DND-41 (cell line): ENCODE measurements at regions not wholly inside any gene's neighbourhood (a gene's known extent, or its start where the extent isn't known, plus 50 kb on each side); places are given as distances from the start of the nearest gene placed in this dataset.

ENCODE experiments used
- ATAC-seq: fragments of 200-7000 bp; cut with Tn5 transposase; 3 replicates; pipeline ENCODE4 v1.9.1; 2021; ENCODE audit warnings: low read depth; ENCODE audit not compliant: insufficient read depth
- DNase-seq: peaks from one replicate; pipeline ENCODE4 v3.0.0-alpha.2; 2020
- H2AFZ ChIP-seq: 2 replicates; pipeline ENCODE4 v1.6.0; 2012; ENCODE audit warnings: low read depth, low read length
- H3K27ac ChIP-seq: 2 replicates; pipeline ENCODE4 v1.5.1; 2012; ENCODE audit warnings: low read length, inconsistent platforms
- H3K27me3 ChIP-seq: fragments of 200-600 bp; sonication (generic); 2 replicates; pipeline ENCODE4 v1.6.0; 2012; ENCODE audit warnings: low read length, mild to moderate bottlenecking, inconsistent platforms; ENCODE audit not compliant: insufficient read depth, poor library complexity
- H3K36me3 ChIP-seq: 2 replicates; pipeline ENCODE4 v1.5.1; 2012; ENCODE audit warnings: low read length, inconsistent platforms; ENCODE audit not compliant: insufficient read depth
- H3K4me1 ChIP-seq: 2 replicates; pipeline ENCODE4 v1.5.1; 2012; ENCODE audit warnings: mild to moderate bottlenecking, low read length; ENCODE audit not compliant: insufficient read depth
- H3K4me2 ChIP-seq: 2 replicates; pipeline ENCODE4 v1.6.0; 2012; ENCODE audit warnings: mild to moderate bottlenecking, moderate library complexity, low read length, inconsistent platforms; ENCODE audit not compliant: insufficient read depth
- H3K4me3 ChIP-seq, 2 experiments: fragments of 200-600 bp in 1 of 2; shearing (Covaris generic) in 1 of 2; 2 replicates each; pipeline ENCODE4 v1.5.1; 2012 to 2016; ENCODE audit warnings: inconsistent platforms in 2 of 2, low read length in 2 of 2, mild to moderate bottlenecking in 2 of 2, low read depth in 1 of 2, moderate library complexity in 1 of 2
- H3K79me2 ChIP-seq: 2 replicates; pipeline ENCODE4 v1.6.0; 2012; ENCODE audit warnings: low read length, inconsistent platforms; ENCODE audit not compliant: insufficient read depth
- H3K9ac ChIP-seq: 2 replicates; pipeline ENCODE4 v1.6.0; 2012; ENCODE audit warnings: low read depth, mild to moderate bottlenecking, inconsistent platforms, low read length, moderate library complexity
- H3K9me3 ChIP-seq: 2 replicates; pipeline ENCODE4 v1.5.1; 2012; ENCODE audit warnings: low read length, moderate library complexity, mild to moderate bottlenecking, inconsistent platforms; ENCODE audit not compliant: insufficient read depth, severe bottlenecking
- H4K20me1 ChIP-seq: 2 replicates; pipeline ENCODE4 v1.6.0; 2012; ENCODE audit warnings: low read length; ENCODE audit not compliant: insufficient read depth
- CTCF ChIP-seq: IDR thresholded peaks from 2 replicates; pipeline ENCODE4 v1.5.1; 2012; ENCODE audit warnings: borderline replicate concordance, low read length, moderate library complexity, mild to moderate bottlenecking; ENCODE audit not compliant: poor library complexity, severe bottlenecking; ENCODE audit errors: extremely low read depth
- EZH2 ChIP-seq: IDR thresholded peaks from 3 replicates; pipeline ENCODE4 v1.6.1; 2012; ENCODE audit warnings: borderline replicate concordance, low read depth, mild to moderate bottlenecking, moderate library complexity, low read length, inconsistent platforms; ENCODE audit not compliant: severe bottlenecking

DNA sequence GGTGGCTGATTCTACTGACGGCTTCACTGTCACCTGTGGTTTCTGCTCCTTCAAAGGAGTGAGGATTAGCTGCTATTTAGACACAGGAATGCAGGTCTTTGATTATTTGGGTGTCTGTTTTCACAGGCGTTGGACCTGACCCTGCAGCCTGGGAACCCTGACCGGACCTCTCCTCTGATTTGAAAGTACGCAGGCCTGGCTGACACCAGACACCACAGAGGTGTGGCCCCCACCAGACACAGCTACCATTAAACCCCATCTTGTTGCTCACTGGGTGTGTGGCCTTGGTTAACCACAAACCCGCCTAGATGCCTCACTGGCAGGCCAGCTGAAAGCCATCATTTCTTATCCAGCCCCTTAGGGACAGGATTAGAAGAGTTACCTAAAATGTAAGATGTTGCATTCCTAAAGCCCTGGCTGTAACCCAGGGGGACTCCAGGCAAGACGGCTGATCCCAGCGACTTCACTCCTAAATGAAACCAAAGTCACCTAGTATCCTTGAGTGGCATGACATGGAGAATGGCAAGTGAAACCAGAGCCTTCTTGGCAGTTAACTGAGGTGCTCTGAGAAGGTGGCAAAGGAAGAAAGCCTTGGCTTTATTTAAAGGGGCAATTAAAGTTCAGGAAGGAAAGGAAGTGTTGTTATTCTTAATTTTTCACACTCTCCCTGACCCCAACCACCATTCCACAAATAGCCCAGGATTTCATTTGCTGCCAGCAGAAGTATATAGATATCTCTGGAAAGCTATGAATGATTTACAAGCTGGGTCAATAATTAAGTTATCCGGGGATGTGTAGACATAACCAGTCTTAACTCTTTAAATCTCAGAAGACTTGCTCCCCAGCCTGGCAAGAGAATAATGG is 169.9 kb downstream of the QRSL1 start:
- H3K27ac ChIP-seq, result no peak overlapping the region

GRCh38 chr6:106797186-106797585 is 167.8 kb downstream of the QRSL1 start:
- no peak for DNase-seq
- TF ChIP-seq CTCF (no peak), EZH2 (no peak)
- H3K36me3 ChIP-seq, result no peaks in the 10 kb centered on the region
- no peaks in the 10 kb centered on the region for H4K20me1 ChIP-seq
- no peak overlapping the region for H3K27ac ChIP-seq
- H3K4me1 ChIP-seq, result no peaks in the 10 kb centered on the region; the same call in 1 of the 2 replicates
- H2AFZ ChIP-seq, result no peak overlapping the region
- peaks cover 17% of the 10 kb centered on the region for H3K27me3 ChIP-seq
- H3K4me2 ChIP-seq, result no peak overlapping the region
- H3K79me2 ChIP-seq, result no peaks in the 10 kb centered on the region
- no peak for ATAC-seq
- no peak overlapping the region for H3K4me3 ChIP-seq
- no peaks in the 10 kb centered on the region for H3K9me3 ChIP-seq
- H3K9ac ChIP-seq, result no peak overlapping the region

More for the DNA sequence above, 169.9 kb downstream of the QRSL1 start:
- Histone ChIP-seq H3K9me3 (no peaks in the 10 kb centered on the region), H2AFZ (no peak overlapping the region), H3K79me2 (no peaks in the 10 kb centered on the region), H3K36me3 (no peaks in the 10 kb centered on the region), H3K4me2 (no peak overlapping the region), H3K4me1 (no peaks in the 10 kb centered on the region; the same call in 1 of the 2 replicates), H3K27me3 (peaks cover 8% of the 10 kb centered on the region), H3K4me3 (no peak overlapping the region), H4K20me1 (no peaks in the 10 kb centered on the region), H3K9ac (no peak overlapping the region)
- peak; percentile 52 for DNase-seq
- TF ChIP-seq CTCF, result no peak
- no peak for TF ChIP-seq EZH2
- peak; percentile 97 for ATAC-seq

DNA sequence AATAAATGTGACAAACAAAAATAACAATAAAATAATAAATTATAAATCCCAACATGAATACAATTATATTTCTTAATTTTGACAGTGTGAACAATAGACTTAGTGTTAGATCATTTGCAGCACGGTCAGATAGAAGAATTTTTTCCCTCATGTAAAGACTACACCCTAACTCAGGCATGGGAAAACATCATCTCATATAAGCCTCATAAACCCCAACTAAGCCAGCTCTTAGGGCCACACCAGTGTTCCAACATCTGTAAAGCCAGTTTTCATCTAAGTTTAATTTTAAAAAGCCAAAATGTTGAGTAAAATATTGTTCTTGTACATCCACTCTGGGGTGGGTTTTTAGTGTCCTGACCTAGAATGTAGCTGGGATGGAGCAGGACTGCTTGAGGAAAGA is 167.4 kb downstream of the QRSL1 start:
- H3K9me3 ChIP-seq, result no peaks in the 10 kb centered on the region
- H3K27me3 ChIP-seq, result peaks cover 17% of the 10 kb centered on the region
- TF ChIP-seq CTCF (no peak), EZH2 (no peak)
- DNase-seq (no peak), ATAC-seq (no peak)
- no peaks in the 10 kb centered on the region for H4K20me1 ChIP-seq
- H3K4me1 ChIP-seq, result no peaks in the 10 kb centered on the region; the same call in 1 of the 2 replicates
- H3K4me2 ChIP-seq, result no peak overlapping the region
- H2AFZ ChIP-seq, result no peak overlapping the region
- no peaks in the 10 kb centered on the region for H3K79me2 ChIP-seq
- H3K4me3 ChIP-seq, result no peak overlapping the region
- H3K36me3 ChIP-seq, result no peaks in the 10 kb centered on the region
- no peak overlapping the region for H3K27ac ChIP-seq
- H3K9ac ChIP-seq, result no peak overlapping the region
